ENCODE measurements at regions not wholly inside any gene's neighbourhood (a gene's known extent, or its start where the extent isn't known, plus 50 kb on each side); places are given as distances from the start of the nearest gene placed in this dataset.

- peak in 1 of 3 donors; percentile 14 for DNase-seq
- no peak overlapping the region for H3K4me3 ChIP-seq
- intact Hi-C loops (cut with DNase I, micrococcal nuclease): no loop called here
- no peak for TF ChIP-seq CTCF (IDR thresholded peaks at IDR 0.05)
- no peak for ATAC-seq
- H3K4me1 ChIP-seq (ENCODE audit: low read depth): peaks cover 2% of the 10 kb centered on the region
- no peaks in the 10 kb centered on the region for H3K9me3 ChIP-seq
- H3K36me3 ChIP-seq (ENCODE audit: low read depth): no peaks in the 10 kb centered on the region
These were observed 191.9 kb upstream of the TSC22D2 start for GRCh38 chr3:150216041-150216811.

- no peak for ATAC-seq
- no peak for DNase-seq
- Histone ChIP-seq H3K9me3 (no peaks in the 10 kb centered on the region), H3K36me3 (ENCODE audit: low read depth) (no peaks in the 10 kb centered on the region), H3K4me1 (ENCODE audit: low read depth) (no peaks in the 10 kb centered on the region), H3K4me3 (no peak overlapping the region)
- no peak for TF ChIP-seq CTCF (IDR thresholded peaks at IDR 0.05)
- intact Hi-C loops (cut with DNase I, micrococcal nuclease): no loop called here
These were observed 192.5 kb upstream of the TSC22D2 start for GRCh38 chr3:150215616-150216015.

GRCh38 chr3:150213577-150213976, 194.5 kb upstream of the TSC22D2 start:
- Histone ChIP-seq H3K4me3 (no peak overlapping the region), H3K4me1 (ENCODE audit: low read depth) (no peaks in the 10 kb centered on the region), H3K36me3 (ENCODE audit: low read depth) (no peaks in the 10 kb centered on the region), H3K9me3 (no peaks in the 10 kb centered on the region)
- intact Hi-C loops (cut with DNase I, micrococcal nuclease): no loop called here
- no peak for ATAC-seq
- no peak for TF ChIP-seq CTCF (IDR thresholded peaks at IDR 0.05)
- DNase-seq: no peak

- no peak for ATAC-seq
- Histone ChIP-seq H3K36me3 (ENCODE audit: low read depth) (no peaks in the 10 kb centered on the region), H3K4me3 (no peak overlapping the region), H3K4me1 (ENCODE audit: low read depth) (no peaks in the 10 kb centered on the region), H3K9me3 (no peaks in the 10 kb centered on the region)
- no peak for TF ChIP-seq CTCF (IDR thresholded peaks at IDR 0.05)
- DNase-seq: no peak
- intact Hi-C loops (cut with DNase I, micrococcal nuclease): no loop called here
These were observed 197.5 kb upstream of the TSC22D2 start for GRCh38 chr3:150210461-150211110.

GRCh38 chr3:150203273-150203672, 204.8 kb upstream of the TSC22D2 start:
- no peak overlapping the region for H3K4me3 ChIP-seq
- no peaks in the 10 kb centered on the region for H3K36me3 ChIP-seq (ENCODE audit: low read depth)
- ATAC-seq (no peak), DNase-seq (no peak)
- no peaks in the 10 kb centered on the region for H3K9me3 ChIP-seq
- intact Hi-C loops (cut with DNase I, micrococcal nuclease): no loop called here
- TF ChIP-seq CTCF (IDR thresholded peaks at IDR 0.05): no peak
- no peaks in the 10 kb centered on the region for H3K4me1 ChIP-seq (ENCODE audit: low read depth)
